RPMI7951 (cell line): ENCODE measurements at regions not wholly inside any gene's neighbourhood (a gene's known extent, or its start where the extent isn't known, plus 50 kb on each side); places are given as distances from the start of the nearest gene placed in this dataset.

ENCODE experiments used
- DNase-seq: peaks from one replicate; pipeline ENCODE4 v3.0.0-alpha.2; 2012; ENCODE audit warnings: low read depth

DNA sequence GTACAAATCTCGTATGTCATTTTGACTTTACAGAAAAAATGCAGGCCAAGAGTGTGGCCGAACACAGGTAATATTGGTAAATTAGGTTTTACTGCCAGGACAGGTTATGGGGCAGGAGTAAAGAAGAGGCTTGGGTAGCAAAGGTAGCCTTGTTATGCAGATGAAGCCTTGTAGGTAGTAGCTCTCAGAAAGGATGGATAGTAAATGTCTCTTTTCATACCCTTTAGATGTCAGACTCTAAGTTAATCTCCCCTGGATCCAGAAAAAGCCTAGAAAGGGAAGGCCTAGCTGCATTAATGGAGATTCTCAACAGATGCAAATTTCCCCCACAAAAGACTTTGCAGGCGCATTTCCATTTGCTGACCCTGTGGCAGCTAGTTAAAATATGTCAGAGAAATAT lies 1445.1 kb upstream of the CADM2 start:
- no peak for DNase-seq

DNA sequence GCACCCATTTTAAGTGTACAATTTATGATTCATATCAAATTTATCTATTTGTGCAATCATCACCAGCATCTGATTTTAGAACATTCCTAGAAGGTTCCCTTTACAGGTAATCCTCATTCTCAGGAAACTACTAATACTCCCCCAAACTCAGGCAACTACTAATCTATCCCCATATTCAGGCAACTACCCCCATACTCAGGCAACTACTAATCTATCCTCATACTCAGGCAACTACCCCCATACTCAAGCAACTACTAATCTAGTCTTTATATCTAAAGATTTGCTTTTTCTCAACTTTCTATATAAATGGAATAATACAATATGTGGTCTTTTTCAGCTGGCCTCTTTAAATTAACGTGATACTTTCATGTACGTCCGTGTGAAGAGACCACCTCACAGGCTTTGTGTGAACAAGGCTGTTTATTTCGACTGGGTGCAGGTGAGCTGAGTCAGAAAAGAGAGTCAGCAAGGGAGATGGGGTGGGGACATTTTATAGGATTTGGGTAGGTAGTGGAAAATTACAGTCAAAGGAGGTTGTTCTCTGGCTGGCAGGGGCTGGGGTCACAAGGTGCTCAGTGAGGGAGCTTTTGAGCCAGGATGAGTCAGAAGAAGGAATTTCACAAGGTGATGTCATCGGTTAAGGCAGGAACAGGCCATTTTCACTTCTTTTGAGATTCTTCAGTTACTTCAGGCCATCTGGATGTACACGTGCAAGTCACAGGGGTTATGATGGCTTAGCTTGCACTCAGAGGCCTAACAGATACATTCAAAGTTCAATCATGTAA lies 1444.5 kb upstream of the CADM2 start:
- DNase-seq = no peak

DNA sequence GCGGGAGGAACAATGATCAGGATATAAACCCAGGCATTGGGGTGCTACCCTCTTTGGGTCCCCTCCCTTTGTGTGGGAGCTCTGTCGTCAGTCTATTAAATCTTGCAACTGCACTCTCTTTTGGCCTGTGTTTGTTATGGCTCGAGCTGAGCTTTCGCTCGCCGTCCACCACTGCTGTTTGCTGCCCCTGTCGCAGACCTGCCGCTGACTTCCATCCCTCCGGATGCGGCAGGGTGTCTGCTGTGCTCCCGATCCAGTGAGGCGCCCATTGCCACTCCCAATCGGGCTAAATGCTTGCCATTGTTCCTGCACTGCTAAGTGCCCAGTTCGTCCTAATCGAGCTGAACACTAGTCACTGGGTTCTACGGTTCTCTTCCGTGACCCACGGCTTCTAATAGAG lies 1443.7 kb upstream of the CADM2 start:
- DNase-seq = no peak

DNA sequence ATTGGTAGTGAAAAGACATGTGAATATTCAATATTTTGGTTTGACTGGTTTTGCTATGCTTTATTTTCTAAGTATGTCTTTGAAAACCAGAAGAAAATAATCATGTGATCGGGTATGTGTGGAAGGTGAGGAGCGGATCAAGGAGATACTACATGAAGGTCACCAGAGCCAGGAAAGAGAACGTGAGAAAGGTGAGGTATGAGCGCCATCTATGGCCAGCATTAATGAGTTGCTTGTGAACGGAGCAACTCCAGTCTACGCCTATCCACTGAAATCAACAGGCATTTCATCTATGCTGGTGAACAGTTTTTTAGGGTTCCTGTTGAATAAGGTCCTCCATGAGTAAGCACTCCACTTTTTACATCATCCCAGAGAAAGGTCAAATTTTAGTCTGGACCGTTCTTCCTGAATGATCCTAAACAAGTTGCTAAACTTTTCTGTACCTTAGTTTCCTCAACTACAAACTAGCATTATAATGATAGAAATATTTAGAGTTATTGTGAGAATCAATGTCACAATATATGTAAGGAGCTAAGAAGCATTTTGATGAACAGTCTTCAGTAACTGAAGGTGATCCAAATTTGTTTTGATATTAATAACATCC lies 1435.2 kb upstream of the CADM2 start:
- no peak for DNase-seq

DNA sequence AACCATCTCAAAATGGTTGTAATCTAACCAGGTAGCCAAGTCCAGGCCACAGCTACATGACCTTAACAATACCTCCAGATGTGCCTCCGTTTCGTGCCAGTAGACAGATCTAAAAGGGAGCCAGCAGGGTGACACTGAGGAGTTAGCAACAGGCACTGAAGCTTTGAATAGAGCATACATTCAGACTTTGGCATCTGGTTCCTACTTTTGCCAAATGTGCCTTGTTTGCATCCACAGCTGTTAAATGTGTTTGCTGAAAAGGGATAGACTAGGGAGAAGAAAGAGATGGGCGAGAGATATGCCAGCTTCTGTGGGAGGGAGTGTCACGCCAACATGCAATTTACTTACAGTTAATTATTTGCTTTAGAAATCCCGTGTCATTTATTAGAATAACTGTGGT lies 1433.9 kb upstream of the CADM2 start:
- DNase-seq = no peak

DNA sequence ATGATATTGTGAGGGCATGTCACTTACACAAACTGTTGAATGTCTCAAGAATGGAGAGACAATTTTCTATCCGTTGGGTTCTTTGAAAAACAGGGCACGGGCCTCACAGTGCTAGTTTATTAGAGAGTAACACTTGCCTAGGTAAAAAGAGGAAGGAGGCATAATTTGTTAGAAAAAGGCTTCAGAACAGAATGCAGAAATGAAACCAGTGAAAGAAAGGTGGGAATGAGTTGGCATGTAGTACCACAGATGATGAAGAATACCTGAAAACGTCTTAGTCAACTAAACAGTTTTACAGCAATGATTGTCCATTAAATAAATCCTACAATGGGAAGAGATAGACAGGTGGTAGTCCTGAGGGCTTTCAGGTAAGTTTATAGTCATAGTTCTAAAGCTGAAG lies 1399.7 kb upstream of the CADM2 start:
- no peak for DNase-seq

DNA sequence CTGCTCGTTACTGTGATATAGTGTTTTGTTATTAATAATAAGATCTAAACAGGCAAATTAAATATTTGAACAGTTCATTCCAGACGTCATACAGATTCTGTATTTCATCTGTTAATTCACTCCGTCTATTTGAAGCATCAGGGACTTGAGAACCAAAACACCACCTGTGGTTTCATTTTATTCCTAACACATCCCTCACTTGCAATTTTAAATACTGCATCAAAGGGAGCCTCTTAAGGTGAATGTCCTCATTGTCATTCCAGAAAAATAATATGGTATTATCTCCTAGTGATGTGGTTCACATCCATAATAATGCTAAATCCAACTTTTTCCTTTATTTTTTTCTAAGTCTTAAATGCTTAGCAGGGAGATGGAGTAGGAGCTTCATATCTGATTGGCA lies 1390.9 kb upstream of the CADM2 start:
- no peak for DNase-seq

DNA sequence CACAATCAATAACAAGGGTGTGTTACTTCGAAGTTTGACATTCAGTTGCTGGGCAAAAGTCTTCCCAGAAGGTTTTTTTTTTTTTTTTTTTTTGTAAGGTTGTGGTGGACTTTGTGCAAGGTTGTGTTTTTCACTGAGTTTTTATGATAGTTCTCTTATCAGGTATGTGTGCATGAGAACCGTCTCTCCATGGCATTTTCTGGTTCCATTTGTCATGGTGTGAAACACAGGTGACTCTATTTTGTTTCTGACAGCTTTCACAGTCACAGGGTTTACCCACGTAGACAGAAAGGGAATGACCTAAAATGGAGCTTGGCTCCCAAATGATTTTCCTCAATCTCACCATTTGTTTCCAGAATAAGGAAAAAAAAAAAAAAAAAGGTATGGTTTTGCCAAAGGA lies 1377.2 kb upstream of the CADM2 start:
- DNase-seq = no peak

DNA sequence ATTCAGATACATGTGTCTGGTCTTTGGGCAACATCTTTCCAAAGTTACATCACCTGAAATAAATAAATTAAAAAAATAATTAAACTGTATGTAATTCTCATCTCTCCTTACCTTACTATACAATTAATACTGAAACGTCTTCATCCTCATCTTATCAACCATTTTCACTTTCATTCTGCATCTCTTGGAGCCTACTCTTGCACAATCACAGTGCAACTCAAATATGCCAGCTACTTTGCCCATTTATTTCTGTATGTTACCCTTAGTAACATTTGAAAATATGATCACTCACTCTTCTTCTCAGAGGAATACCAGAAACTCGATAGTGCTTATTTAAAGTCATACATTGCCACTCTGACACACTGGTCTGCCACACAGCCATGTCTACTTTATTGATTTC lies 1357.1 kb upstream of the CADM2 start:
- DNase-seq = no peak

DNA sequence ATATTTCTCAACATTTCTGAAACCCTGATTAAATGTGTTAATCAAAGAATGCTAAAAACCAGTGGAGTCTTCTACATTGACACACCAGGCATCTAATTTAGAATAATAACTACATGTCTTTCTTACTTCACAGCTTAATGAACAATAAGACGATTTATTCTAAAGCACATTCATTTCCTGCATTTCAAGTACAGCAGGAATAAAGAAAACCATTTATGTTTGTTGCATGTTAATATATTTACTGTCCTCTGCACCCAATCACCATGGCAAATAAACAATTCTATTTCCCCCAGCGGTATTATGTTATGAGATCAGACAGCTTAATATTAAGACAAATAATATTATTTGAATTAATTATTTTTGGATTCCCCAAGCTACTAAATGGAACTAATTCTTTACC lies 1336.3 kb upstream of the CADM2 start:
- DNase-seq = no peak

DNA sequence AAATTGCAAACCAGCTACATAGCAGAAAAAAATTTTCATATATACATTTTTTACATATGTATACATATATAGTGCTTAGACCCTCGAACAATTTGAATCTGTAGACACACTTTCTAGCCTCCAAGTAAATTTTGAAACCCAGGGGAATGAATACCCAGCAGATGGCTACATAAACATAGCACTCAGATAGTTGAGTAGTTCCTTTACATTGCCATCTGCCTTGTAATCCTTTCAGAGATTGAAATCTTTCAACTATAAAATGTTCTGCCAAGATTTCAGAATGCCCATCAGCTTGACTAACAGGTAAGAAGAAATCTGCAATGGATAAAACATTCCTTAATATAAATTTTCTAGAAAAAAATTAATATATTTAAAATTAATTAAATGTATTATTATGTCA lies 1333.5 kb upstream of the CADM2 start:
- DNase-seq = no peak

DNA sequence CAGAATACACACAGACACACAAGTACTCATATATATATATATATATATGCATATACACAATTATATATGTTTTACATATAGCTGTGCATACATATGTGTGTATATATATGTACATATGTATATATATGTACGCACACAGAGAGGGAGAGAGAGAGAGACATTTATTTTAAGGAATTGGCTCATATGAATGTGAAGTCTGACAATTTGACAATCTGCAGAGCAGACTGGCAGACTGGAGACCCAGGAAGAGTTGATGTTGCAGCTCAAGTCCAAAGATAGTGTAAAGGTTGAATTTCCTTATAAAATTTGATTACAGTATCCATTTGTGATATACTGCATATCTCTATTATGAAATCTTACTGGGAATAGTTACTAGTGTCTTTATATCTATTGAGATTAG lies 1330.3 kb upstream of the CADM2 start:
- DNase-seq = no peak

DNA sequence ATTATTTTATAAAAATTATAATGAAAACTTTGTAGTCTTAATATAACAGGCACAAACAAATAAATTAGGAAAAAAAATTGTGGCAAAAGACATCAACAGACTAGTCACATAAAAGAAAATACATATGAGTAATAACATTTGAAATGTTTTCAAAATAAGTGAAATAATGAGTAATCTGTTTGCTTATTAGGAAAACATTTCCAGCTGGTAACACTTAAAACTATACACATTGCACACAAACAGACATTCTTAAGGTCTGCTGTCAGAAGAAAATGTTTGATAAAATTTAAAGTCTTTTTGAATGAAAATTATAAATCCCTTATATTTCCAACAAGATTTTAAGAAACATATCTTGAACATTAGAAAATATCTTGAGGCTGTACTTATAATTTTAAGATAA lies 1326.3 kb upstream of the CADM2 start:
- no peak for DNase-seq

DNA sequence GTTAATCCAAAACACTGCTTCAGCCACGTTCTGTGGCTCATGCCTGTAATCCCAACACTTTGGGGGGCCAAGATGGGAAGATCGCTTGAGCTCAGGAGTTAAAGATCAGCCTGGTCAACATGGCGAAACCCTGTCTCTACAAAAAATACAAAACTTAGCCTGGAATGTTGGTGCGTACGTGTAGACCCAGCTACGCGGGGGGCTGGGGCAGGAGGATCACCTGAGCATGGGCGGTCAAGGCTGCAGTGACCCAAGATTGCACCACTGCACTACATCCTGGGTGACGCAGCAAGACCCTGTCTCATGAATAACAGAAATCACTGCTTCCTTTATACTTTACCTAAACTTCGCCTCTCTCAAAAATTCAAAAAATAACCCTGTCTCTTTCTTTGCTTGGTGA lies 1325.0 kb upstream of the CADM2 start:
- DNase-seq = no peak

DNA sequence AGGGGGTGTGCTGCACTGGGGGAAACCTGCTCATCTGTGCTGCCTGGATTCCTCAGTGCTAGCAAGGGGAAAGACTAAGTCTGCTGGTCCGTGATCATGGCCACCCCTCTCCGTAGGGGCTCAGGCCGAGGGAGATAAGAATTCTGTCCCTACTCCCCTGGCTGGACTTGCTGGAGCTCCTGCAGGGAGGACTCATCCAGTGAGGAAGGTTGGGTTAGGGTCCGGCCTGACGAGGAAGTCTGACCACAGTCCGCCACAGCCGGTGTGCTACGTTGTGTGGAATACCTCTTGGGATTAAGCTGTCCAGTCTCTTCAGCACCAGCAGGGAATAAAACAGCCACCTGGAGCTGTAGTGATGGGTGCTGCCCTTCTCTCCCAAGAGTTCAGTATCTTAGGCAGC lies 1309.1 kb upstream of the CADM2 start:
- DNase-seq = no peak

DNA sequence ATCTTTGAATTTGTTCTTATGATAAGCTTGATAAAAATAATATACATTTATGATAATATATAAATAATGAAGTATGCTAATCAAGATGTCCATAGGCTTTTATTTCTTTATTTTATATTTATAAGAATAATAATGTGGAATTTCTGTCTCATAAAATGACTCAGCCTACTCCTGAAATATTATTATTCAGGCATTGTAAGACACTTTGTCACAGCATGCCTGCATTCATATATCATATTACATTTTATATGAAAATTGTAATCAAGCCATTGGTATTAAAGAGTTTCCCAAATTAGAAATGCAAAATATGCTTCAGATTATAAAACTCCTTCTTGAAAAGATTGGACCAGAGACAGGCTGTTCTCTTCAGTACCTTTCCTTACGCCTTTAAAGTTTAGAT lies 1303.7 kb upstream of the CADM2 start:
- no peak for DNase-seq

DNA sequence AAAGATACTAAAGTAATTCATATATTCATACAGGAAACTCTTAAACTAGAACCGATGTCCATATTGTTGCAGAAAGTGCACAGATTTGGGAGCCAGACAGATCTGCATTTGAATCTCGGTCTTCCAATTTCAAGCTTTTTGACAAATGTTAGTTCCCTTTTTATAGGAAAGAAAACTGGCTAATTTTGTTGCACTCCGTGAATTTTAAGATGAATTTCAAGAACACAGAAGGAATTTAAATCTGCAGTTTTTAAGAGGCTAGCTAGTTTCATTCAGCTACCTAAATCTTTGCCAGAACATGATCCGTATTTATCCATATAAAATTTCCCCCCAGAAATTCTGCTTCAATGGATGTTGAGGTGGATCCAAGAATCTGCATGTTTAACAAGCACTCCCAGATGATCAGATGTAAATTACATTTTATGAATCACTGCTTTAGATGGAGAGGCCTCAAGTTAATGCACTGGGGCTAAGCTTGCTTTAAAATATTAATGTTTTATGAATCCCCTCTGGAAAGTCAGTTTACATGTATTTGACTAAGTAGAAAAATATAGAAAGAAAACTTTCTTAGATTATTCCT lies 1296.3 kb upstream of the CADM2 start:
- DNase-seq = no peak

DNA sequence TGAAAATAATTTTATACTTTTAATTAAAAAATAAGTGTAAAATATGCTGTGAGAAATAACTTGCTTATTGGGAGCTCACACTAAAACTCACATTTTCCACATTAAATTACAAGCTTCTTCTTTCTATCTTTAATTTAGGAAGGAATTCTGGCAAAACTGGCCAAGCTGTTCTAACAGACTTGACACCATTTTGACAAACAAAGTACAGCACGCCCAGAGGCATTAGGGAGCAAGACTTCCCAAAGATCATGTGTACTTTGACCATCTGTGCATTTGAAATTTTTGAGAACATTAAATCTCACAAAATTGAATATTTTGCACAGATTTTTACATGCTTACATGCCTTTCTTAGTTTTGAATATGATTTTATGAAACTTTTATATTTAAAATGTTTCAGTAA lies 1288.4 kb upstream of the CADM2 start:
- DNase-seq = no peak

DNA sequence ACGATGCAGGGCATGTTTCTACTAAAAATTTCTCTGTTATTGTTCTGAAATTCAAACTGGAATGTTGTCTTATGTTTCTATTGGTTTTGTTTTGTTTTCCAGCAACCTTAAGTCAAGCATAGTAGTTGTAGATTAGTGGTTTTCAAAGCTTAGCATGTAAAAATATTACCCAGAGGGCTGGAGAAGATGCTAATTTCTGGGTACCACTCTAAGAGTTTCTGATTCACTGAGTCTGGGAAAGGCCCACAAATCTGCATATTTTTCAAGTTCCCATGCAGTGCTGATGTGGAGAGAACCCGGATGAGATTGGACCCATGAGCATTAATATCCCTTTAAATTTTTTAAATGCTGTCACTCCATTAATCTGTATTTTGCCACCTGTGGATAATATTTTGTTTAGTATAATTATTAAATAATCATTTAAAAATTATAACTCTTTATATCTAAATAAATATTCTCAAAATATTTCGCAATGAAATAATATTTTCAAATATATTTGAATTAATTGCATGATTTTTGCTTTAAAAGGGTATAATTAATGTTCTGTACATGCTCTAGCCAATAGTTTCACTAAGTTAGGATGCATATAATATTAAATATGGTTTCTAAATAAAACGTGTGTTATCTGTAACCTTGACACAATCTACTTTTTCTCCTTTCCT lies 1274.7 kb upstream of the CADM2 start:
- no peak for DNase-seq

DNA sequence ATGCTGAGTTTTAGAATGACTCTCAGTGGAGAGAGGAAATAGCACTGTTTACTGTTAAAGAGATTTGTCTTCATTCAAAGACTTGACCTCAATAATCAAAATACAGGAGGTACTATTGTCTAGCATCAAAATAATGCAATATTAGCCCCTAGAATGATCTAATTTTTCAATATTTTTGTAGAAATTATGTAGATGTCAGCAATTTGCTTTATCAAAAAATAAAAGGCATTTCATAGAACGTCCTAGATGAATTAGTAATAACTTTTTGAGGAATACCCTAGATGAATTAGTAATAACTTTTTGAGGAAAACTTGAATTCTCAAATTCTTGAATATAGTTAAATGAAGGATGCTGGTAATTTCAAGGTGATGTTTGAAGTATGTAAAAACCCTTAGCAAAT lies 1252.1 kb upstream of the CADM2 start:
- DNase-seq = no peak

DNA sequence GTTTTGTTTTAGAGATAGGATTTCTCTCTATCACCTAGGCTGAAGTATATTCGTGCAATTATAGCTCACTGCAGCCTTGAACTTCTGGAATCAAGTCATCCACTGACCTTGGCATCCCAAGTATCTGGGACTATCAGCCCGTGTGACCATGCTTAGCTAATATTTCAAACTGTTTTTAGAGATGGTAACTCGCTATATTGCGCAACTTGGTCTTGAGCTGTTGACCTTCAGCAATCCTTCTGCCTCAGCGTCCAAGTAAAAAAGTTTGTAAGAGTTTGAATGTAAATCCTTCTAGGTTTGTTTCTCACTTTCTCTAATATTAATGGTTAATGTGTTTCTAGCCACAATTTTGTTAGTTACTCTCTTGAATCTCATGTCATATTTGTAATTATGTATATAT lies 1243.5 kb upstream of the CADM2 start:
- no peak for DNase-seq

DNA sequence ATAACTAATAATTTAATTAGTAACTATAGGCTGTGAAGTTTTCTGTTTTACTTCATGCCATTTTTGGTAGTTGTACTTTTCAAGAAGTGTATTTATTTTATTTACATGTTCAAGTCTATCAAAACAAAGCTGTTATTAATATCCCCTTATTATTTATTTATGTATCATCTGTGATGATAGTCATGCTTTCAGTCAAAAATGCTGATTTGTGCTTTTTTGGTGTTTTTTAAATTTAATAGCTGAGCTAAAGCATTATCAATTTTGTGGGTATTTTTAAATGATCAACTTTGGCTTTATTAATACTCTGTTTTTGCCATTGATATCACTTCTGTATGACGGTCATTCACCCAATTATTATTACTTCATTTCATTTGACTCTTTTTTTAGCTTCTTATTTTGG lies 1229.2 kb upstream of the CADM2 start:
- no peak for DNase-seq

DNA sequence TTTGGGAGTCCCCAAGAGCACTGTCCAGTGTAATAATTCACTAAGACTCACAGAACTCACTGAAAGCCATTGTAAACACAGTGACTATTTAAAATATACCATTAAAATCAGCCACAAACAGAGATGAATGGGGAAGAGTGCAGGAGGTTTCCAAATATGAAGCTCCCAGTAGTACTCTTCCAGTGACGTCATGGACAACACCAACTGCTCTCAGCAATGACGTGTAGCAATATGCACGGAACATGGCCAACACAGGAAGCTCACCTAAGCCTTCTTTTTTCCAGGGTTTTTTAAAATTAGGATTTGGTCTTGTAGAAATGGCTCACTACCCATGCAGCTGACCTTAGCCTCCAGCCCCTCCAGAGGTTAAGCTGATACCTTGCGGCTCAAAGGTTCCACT lies 1224.1 kb upstream of the CADM2 start:
- no peak for DNase-seq
